ENCODE measurements at regions not wholly inside any gene's neighbourhood (a gene's known extent, or its start where the extent isn't known, plus 50 kb on each side); places are given as distances from the start of the nearest gene placed in this dataset.
A peak's percentile ranks its signal among the peaks of the same experiment; 100 is the strongest.
"Not testable (repeated sequence)": the region's sequence is repeated elsewhere in the genome, so short reads cannot be mapped to it uniquely, and the experiment has no call there.

GRCh38 chr7:149714081-149714909 is 59.1 kb downstream of the ZNF467 start:
- peak; percentile 83 for DNase-seq

- DNase-seq, result no peak
Observed at GRCh38 chr7:149713731-149714068, 59.7 kb downstream of the ZNF467 start.

- DNase-seq, result no peak
Observed at GRCh38 chr7:149713061-149713730, 60.2 kb downstream of the ZNF467 start.

- DNase-seq, result no peak
Observed at GRCh38 chr7:149708026-149708425, 65.4 kb downstream of the ZNF467 start.

- DNase-seq, result no peak
Observed at GRCh38 chr7:149707448-149707886, 65.9 kb downstream of the ZNF467 start.

- no peak for DNase-seq
Observed at GRCh38 chr7:149706398-149706797, 67.0 kb downstream of the ZNF467 start.

GRCh38 chr7:149704507-149704906 is 68.9 kb downstream of the ZNF467 start:
- DNase-seq, result no peak

GRCh38 chr7:149703044-149703650 is 70.2 kb downstream of the ZNF467 start:
- no peak for DNase-seq

- DNase-seq, result no peak
Observed at GRCh38 chr7:149701495-149702240, 71.7 kb downstream of the ZNF467 start.

- DNase-seq, result not testable (repeated sequence)
Observed at GRCh38 chr7:149697767-149698166, 75.6 kb downstream of the ZNF467 start.

GRCh38 chr7:149696280-149696679 is 77.1 kb downstream of the ZNF467 start:
- DNase-seq, result no peak

- DNase-seq, result no peak
Observed at GRCh38 chr7:149692557-149692982, 80.8 kb downstream of the ZNF467 start.

- no peak for DNase-seq
Observed at GRCh38 chr7:149692056-149692455, 81.3 kb downstream of the ZNF467 start.

- no peak for DNase-seq
Observed at GRCh38 chr7:149690688-149691446, 82.5 kb downstream of the ZNF467 start.

- DNase-seq, result no peak
Observed at GRCh38 chr7:149689291-149689721, 84.1 kb downstream of the ZNF467 start.

GRCh38 chr7:149688836-149689235 is 84.6 kb downstream of the ZNF467 start:
- DNase-seq, result no peak

- DNase-seq, result not testable (repeated sequence)
Observed at GRCh38 chr7:149687820-149688219, 85.6 kb downstream of the ZNF467 start.

- DNase-seq, result no peak
Observed at GRCh38 chr7:149686449-149686848, 86.9 kb downstream of the ZNF467 start.

- DNase-seq, result no peak
Observed at GRCh38 chr7:149686011-149686410, 87.4 kb downstream of the ZNF467 start.

- DNase-seq, result no peak
Observed at GRCh38 chr7:149685455-149685854, 87.9 kb downstream of the ZNF467 start.

- no peak for DNase-seq
Observed at GRCh38 chr7:149683898-149684297, 89.5 kb downstream of the ZNF467 start.

- DNase-seq, result no peak
Observed at GRCh38 chr7:149683181-149683580, 90.2 kb downstream of the ZNF467 start.
